A673 (cell line): ENCODE measurements at regions not wholly inside any gene's neighbourhood (a gene's known extent, or its start where the extent isn't known, plus 50 kb on each side); places are given as distances from the start of the nearest gene placed in this dataset.

Experiments
- BruUV-seq: library from RNA; stranded (reverse); fragments of 400-500 nt; replicated peaks from 2 replicates; lab custom pipeline; 2021; lab: Mats Ljungman, UMichigan
- CTCF ChIA-PET: fragments of 300-600 bp; sonication (Branson Sonifier 250); formaldehyde crosslinking; loops from one replicate; lab custom pipeline; 2022; ENCODE audit warnings: antibody characterized with exemption; lab: Charles Lee
- POLR2A ChIA-PET: fragments of 300-600 bp; sonication (Branson Sonifier 250); formaldehyde crosslinking; loops from one replicate; lab custom pipeline; 2022; ENCODE audit warnings: antibody characterized with exemption; ENCODE audit not compliant: low non-redundant PET; lab: Charles Lee
- DNase-seq: peaks from one replicate; pipeline ENCODE4 v3.0.0-alpha.2; 2015; ENCODE audit warnings: low spot score
- H3K27ac ChIP-seq: fragments of 200-600 bp; sonication (generic); 2 replicates; pipeline ENCODE4 v1.5.1; 2016; ENCODE audit warnings: mixed run types, low read depth, mild to moderate bottlenecking, mixed read lengths, antibody characterized with exemption, low read length; ENCODE audit not compliant: poor library complexity, severe bottlenecking
- H3K27me3 ChIP-seq: fragments of 200-600 bp; sonication (generic); replicated peaks from 2 replicates; pipeline ENCODE4 v1.6.1; 2017; ENCODE audit warnings: mixed run types, low read depth, mild to moderate bottlenecking, mixed read lengths, antibody characterized with exemption, low read length; ENCODE audit not compliant: insufficient read depth, poor library complexity
- H3K36me3 ChIP-seq: fragments of 200-600 bp; sonication (generic); 2 replicates; pipeline ENCODE4 v1.6.1; 2016; ENCODE audit warnings: mixed run types, mild to moderate bottlenecking, mixed read lengths, antibody characterized with exemption, low read length; ENCODE audit not compliant: insufficient read depth, poor library complexity, severe bottlenecking
- H3K4me1 ChIP-seq: fragments of 200-600 bp; sonication (generic); 2 replicates; pipeline ENCODE4 v1.6.1; 2017; ENCODE audit warnings: mixed run types, mild to moderate bottlenecking, mixed read lengths, antibody characterized with exemption, low read length; ENCODE audit not compliant: insufficient read depth, poor library complexity, severe bottlenecking
- H3K4me3 ChIP-seq: fragments of 200-600 bp; sonication (generic); 2 replicates; pipeline ENCODE4 v1.5.1; 2016; ENCODE audit warnings: low read depth, mixed run types, mild to moderate bottlenecking, mixed read lengths, low read length; ENCODE audit not compliant: poor library complexity, severe bottlenecking
- H3K9me3 ChIP-seq: fragments of 200-600 bp; sonication (generic); 2 replicates; pipeline ENCODE4 v1.6.1; 2016; ENCODE audit warnings: mixed run types, low read depth, mild to moderate bottlenecking, mixed read lengths, antibody characterized with exemption, low read length; ENCODE audit not compliant: poor library complexity, severe bottlenecking
- CTCF ChIP-seq: fragments of 300-800, 200-600 bp; sonication (generic); conservative IDR thresholded peaks from 2 replicates; pipeline ENCODE4 v1.5.1; 2017; ENCODE audit warnings: low read depth, mild to moderate bottlenecking, antibody characterized with exemption, low read length, moderate library complexity, mixed read lengths
- EZH2 ChIP-seq: fragments of 200-600 bp; sonication (generic); IDR thresholded peaks from 2 replicates; pipeline ENCODE4 v1.6.1; 2017; ENCODE audit warnings: borderline replicate concordance, low read depth, mild to moderate bottlenecking, mixed read lengths, antibody characterized with exemption, low read length; ENCODE audit not compliant: poor library complexity, severe bottlenecking
- intact Hi-C: fragments of 100-400 bp; cut with micrococcal nuclease; formaldehyde crosslinking; loops from one replicate; pipeline ENCODE4 v1.10.0; 2022; ENCODE audit not compliant: unreplicated experiment

GRCh38 chr2:19244460-19245363 lies 113.7 kb downstream of the OSR1 start:
- H3K4me3 ChIP-seq: no peak overlapping the region
- H3K4me1 ChIP-seq: no peaks in the 10 kb centered on the region
- intact Hi-C loops: no loop called here
- H3K27ac ChIP-seq: no peak overlapping the region
- ChIA-PET CTCF (no interaction called here), POLR2A (no interaction called here)
- TF ChIP-seq CTCF (no peak), EZH2 (no peak)
- no TSS peak for BruUV-seq
- no peaks in the 10 kb centered on the region for H3K36me3 ChIP-seq
- no peak for DNase-seq
- no peaks in the 10 kb centered on the region for H3K9me3 ChIP-seq
- peaks cover 6% of the 10 kb centered on the region for H3K27me3 ChIP-seq

GRCh38 chr2:19238440-19239060 lies 119.9 kb downstream of the OSR1 start:
- ChIA-PET CTCF (no interaction called here), POLR2A (no interaction called here)
- Histone ChIP-seq H3K4me1 (no peaks in the 10 kb centered on the region), H3K4me3 (no peak overlapping the region), H3K27me3 (peaks cover 3% of the 10 kb centered on the region), H3K27ac (no peak overlapping the region), H3K9me3 (no peaks in the 10 kb centered on the region), H3K36me3 (no peaks in the 10 kb centered on the region)
- no peak for DNase-seq
- BruUV-seq: no TSS peak
- intact Hi-C loops: no loop called here
- no peak for TF ChIP-seq CTCF
- TF ChIP-seq EZH2: no peak

- TF ChIP-seq EZH2 (no peak), CTCF (no peak)
- BruUV-seq: no TSS peak
- Histone ChIP-seq H3K27me3 (peaks cover 3% of the 10 kb centered on the region), H3K4me1 (no peaks in the 10 kb centered on the region), H3K4me3 (no peak overlapping the region), H3K27ac (no peak overlapping the region), H3K9me3 (no peaks in the 10 kb centered on the region), H3K36me3 (no peaks in the 10 kb centered on the region)
- intact Hi-C loops: no loop called here
- DNase-seq: no peak
- ChIA-PET POLR2A (no interaction called here), CTCF (no interaction called here)
Observed at GRCh38 chr2:19235308-19235707, 123.1 kb downstream of the OSR1 start.
